Fibroblast of lung (primary cell): ENCODE measurements at regions not wholly inside any gene's neighbourhood (a gene's known extent, or its start where the extent isn't known, plus 50 kb on each side); places are given as distances from the start of the nearest gene placed in this dataset.

Source experiments
- DNase-seq, 2 donors: peaks; one replicate each; pipeline versions ENCODE4 v3.0.0 to v3.0.0-alpha.2; 2010; ENCODE audit warnings: low read depth in 2 of 2
- H2AFZ ChIP-seq: 2 replicates; pipeline ENCODE4 v1.5.1; 2012; ENCODE audit warnings: low read length, control low read depth, inconsistent platforms
- H3K27ac ChIP-seq: 2 replicates; pipeline ENCODE4 v1.5.1; 2011; ENCODE audit warnings: low read length, control low read depth; ENCODE audit not compliant: insufficient read depth
- H3K27me3 ChIP-seq: 2 replicates; pipeline ENCODE4 v1.5.1; 2011; ENCODE audit warnings: mild to moderate bottlenecking, low read length; ENCODE audit not compliant: control insufficient read depth, insufficient read depth
- H3K36me3 ChIP-seq: 2 replicates; pipeline ENCODE4 v1.5.1; 2011; ENCODE audit warnings: low read length; ENCODE audit not compliant: control insufficient read depth, insufficient read depth
- H3K4me1 ChIP-seq: 2 replicates; pipeline ENCODE4 v1.5.1; 2011; ENCODE audit warnings: low read length; ENCODE audit not compliant: control insufficient read depth, insufficient read depth; ENCODE audit errors: extremely low read depth
- H3K4me2 ChIP-seq: 2 replicates; pipeline ENCODE4 v1.5.1; 2011; ENCODE audit warnings: low read length, control low read depth; ENCODE audit not compliant: insufficient read depth; ENCODE audit errors: extremely low read depth
- H3K4me3 ChIP-seq, 4 experiments: fragments of 200-600 bp in 1 of 4; sonication (generic) in 1 of 4; replicated peaks in 1 of 4; 2 replicates each; pipeline ENCODE4 v1.5.1; 2011 to 2016; ENCODE audit warnings: low read length in 4 of 4, low read depth in 3 of 4, mild to moderate bottlenecking in 3 of 4, control low read depth in 2 of 4, inconsistent platforms in 1 of 4, mixed read lengths in 1 of 4; ENCODE audit not compliant: insufficient read depth in 1 of 4; ENCODE audit errors: control extremely low read depth in 1 of 4
- H3K79me2 ChIP-seq: 2 replicates; pipeline ENCODE4 v1.5.1; 2012; ENCODE audit warnings: mild to moderate bottlenecking, low read length, inconsistent platforms; ENCODE audit not compliant: control insufficient read depth, insufficient read depth
- H3K9ac ChIP-seq: 2 replicates; pipeline ENCODE4 v1.5.1; 2011; ENCODE audit warnings: mild to moderate bottlenecking, low read length, control low read depth; ENCODE audit not compliant: insufficient read depth
- H3K9me3 ChIP-seq: 2 replicates; pipeline ENCODE4 v1.5.1; 2012; ENCODE audit warnings: low read depth, low read length; ENCODE audit not compliant: control insufficient read depth, insufficient read depth
- H4K20me1 ChIP-seq: 2 replicates; pipeline ENCODE4 v1.5.1; 2011; ENCODE audit warnings: low read length; ENCODE audit not compliant: control insufficient read depth, insufficient read depth; ENCODE audit errors: extremely low read depth
- CTCF ChIP-seq, 2 donors: IDR thresholded peaks in 1 of 2; conservative IDR thresholded peaks in 1 of 2; 1 replicate in 1 of 2; 2 replicates in 1 of 2; pipeline ENCODE4 v1.5.1; 2011 to 2012; ENCODE audit warnings: low read length in 2 of 2, control low read depth in 1 of 2, inconsistent platforms in 1 of 2, low read depth in 1 of 2, mild to moderate bottlenecking in 1 of 2
- EZH2 ChIP-seq: IDR thresholded peaks from 2 replicates; pipeline ENCODE4 v1.5.1; 2012; ENCODE audit warnings: low read length, control low read depth, mild to moderate bottlenecking; ENCODE audit errors: missing control alignments

DNA sequence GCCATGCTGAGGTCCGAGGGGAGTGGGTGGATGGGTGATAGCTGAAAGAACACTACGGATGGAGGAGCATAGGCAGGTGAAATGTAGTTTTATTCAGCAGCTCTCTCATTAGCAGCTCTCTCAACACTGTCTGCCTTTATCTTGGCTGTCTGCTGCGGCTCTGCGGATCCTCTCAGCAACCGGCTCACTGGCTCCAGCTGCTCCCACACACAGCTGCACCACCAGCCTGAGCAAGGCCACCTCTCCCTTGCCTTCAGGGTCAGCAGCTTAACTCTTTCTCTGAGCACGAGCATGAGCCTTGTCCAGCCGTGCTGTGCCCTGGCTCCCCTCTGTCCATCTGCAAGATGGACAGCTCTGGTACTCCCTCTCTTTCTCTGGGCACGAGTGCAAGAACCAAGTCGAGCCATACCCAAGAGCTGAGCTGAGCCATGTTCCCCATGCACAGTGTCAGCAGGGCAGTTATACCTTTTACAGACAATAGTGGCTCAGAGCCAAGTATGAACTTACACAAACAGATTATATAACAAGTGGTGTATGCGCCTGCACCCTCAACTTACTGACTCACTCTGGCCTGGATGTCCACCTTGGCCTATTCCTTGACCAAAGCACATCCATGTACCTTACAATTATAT, 108.5 kb downstream of the MACIR start:
- Histone ChIP-seq H3K79me2 (no peaks in the 10 kb centered on the region), H3K4me3 (no peak overlapping the region), H3K9ac (no peak overlapping the region), H3K27me3 (no peaks in the 10 kb centered on the region), H3K4me2 (no peak overlapping the region), H3K4me1 (no peaks in the 10 kb centered on the region), H2AFZ (no peak overlapping the region), H3K27ac (no peak overlapping the region), H4K20me1 (no peaks in the 10 kb centered on the region), H3K9me3 (no peaks in the 10 kb centered on the region), H3K36me3 (no peaks in the 10 kb centered on the region)
- TF ChIP-seq CTCF (conservative IDR thresholded peaks at IDR 0.05 in 1 of 2, IDR thresholded peaks at IDR 0.05 in 1 of 2; ENCODE audit: low read depth in 1 of 2, low read length in 2 of 2) (no peak), EZH2 (no peak)
- DNase-seq = no peak

GRCh38 chr5:103364074-103364473, 105.5 kb downstream of the MACIR start:
- Histone ChIP-seq H2AFZ (no peak overlapping the region), H3K36me3 (no peaks in the 10 kb centered on the region), H3K27me3 (no peaks in the 10 kb centered on the region), H3K4me3 (no peak overlapping the region), H3K4me1 (no peaks in the 10 kb centered on the region), H4K20me1 (no peaks in the 10 kb centered on the region), H3K4me2 (no peak overlapping the region), H3K9me3 (no peaks in the 10 kb centered on the region), H3K27ac (no peak overlapping the region), H3K9ac (no peak overlapping the region), H3K79me2 (no peaks in the 10 kb centered on the region)
- TF ChIP-seq EZH2 = no peak
- TF ChIP-seq CTCF (conservative IDR thresholded peaks at IDR 0.05 in 1 of 2, IDR thresholded peaks at IDR 0.05 in 1 of 2; ENCODE audit: low read depth in 1 of 2, low read length in 2 of 2) = no peak
- DNase-seq = no peak

DNA sequence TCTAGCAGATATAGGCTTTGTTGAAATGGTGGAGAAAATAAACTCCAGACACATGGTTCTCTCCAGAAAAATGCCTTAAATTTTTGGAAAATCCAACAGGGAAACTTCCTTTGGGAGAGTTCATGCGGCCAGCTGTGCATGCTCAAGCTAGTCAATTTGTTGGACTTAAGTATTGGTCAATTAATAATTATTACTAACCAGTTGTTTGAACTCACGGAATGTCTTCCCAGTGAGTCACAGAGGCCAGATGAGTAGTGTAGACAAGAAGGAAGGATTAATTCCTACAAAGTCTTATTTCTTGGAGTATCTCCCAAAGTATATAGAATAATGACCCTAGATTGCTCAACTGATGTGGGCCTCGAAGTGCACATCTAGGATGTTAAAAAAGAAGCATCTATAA, 103.6 kb downstream of the MACIR start:
- no peak for TF ChIP-seq EZH2
- TF ChIP-seq CTCF (conservative IDR thresholded peaks at IDR 0.05 in 1 of 2, IDR thresholded peaks at IDR 0.05 in 1 of 2; ENCODE audit: low read depth in 1 of 2, low read length in 2 of 2) = no peak
- peak; percentile 59 to 69 for DNase-seq
- Histone ChIP-seq H3K27me3 (no peaks in the 10 kb centered on the region), H3K36me3 (no peaks in the 10 kb centered on the region), H3K79me2 (no peaks in the 10 kb centered on the region), H3K4me2 (no peak overlapping the region), H3K9ac (no peak overlapping the region), H3K4me3 (no peak overlapping the region), H2AFZ (no peak overlapping the region), H3K9me3 (no peaks in the 10 kb centered on the region), H3K27ac (no peak overlapping the region), H4K20me1 (no peaks in the 10 kb centered on the region), H3K4me1 (no peaks in the 10 kb centered on the region)
